Heart right ventricle (tissue), 16 donors: ENCODE measurements at regions not wholly inside any gene's neighbourhood (a gene's known extent, or its start where the extent isn't known, plus 50 kb on each side); places are given as distances from the start of the nearest gene placed in this dataset.
A peak's percentile ranks its signal among the peaks of the same experiment; 100 is the strongest.

Experiments
- ATAC-seq, 8 donors: fragments of 200-7000 bp; cut with Tn5 transposase; one replicate each; pipeline ENCODE4 v1.9.1; 2020; ENCODE audit warnings: mild to moderate bottlenecking in 8 of 8, moderate library complexity in 8 of 8, moderate number of reproducible peaks in 1 of 8
- DNase-seq, 2 donors: peaks; one replicate each; pipeline ENCODE4 v3.0.0-alpha.2; 2020
- H3K27ac ChIP-seq, 10 donors: fragments of 200-600 bp; sonication (generic) in 2 of 10; one replicate each; pipeline versions ENCODE4 v1.5.0 to v1.8.0; 2020 to 2022; ENCODE audit warnings: mild to moderate bottlenecking in 3 of 10
- H3K27me3 ChIP-seq, 7 donors: fragments of 200-600 bp; one replicate each; pipeline ENCODE4 v1.8.0; 2021 to 2022; ENCODE audit warnings: mild to moderate bottlenecking in 2 of 7
- H3K36me3 ChIP-seq, 9 donors: fragments of 200-600 bp; sonication (generic) in 1 of 9; one replicate each; pipeline versions ENCODE4 v1.5.0 to v1.8.0; 2020 to 2022; ENCODE audit warnings: mild to moderate bottlenecking in 2 of 9
- H3K4me1 ChIP-seq, 9 donors: fragments of 200-600 bp; sonication (generic) in 1 of 9; one replicate each; pipeline versions ENCODE4 v1.5.0 to v1.8.0; 2020 to 2022; ENCODE audit warnings: mild to moderate bottlenecking in 4 of 9
- H3K4me3 ChIP-seq, 10 donors: fragments of 200-600 bp; sonication (generic) in 2 of 10; one replicate each; pipeline versions ENCODE4 v1.5.0 to v1.8.0; 2020 to 2022; ENCODE audit warnings: mild to moderate bottlenecking in 7 of 10, moderate library complexity in 2 of 10
- H3K9me3 ChIP-seq, 11 donors: fragments of 200-600 bp in 10 of 11; sonication (generic) in 2 of 11; one replicate each; pipeline versions ENCODE4 v1.5.0 to v1.8.0; 2013 to 2022; ENCODE audit warnings: mild to moderate bottlenecking in 2 of 11, control low read depth in 1 of 11, moderate library complexity in 1 of 11
- CTCF ChIP-seq, 9 donors: fragments of 200-600 bp; sonication (generic) in 2 of 9; IDR thresholded peaks; one replicate each; pipeline versions ENCODE4 v1.5.0 to v1.8.0; 2021 to 2022; ENCODE audit warnings: antibody characterized with exemption in 9 of 9, mild to moderate bottlenecking in 5 of 9, moderate library complexity in 1 of 9
- WGBS, 2 donors: extraction: QIAGEN DNeasy Blood & Tissue Kit; methylation state at CpG; one replicate each; pipeline ENCODE4 v1.1.7; 2013; ENCODE audit warnings: inconsistent platforms in 1 of 2; 5-methylcytosine and 5-hydroxymethylcytosine counted together
- intact Hi-C, 10 donors: fragments of 100-400 bp; cut with DNase I; formaldehyde crosslinking; loops; one replicate each; pipeline versions ENCODE4 v1.11.1 to v1.14.2; 2022
- donor health status: Arrhythmogenic right ventricular cardiomyopathy.
- donor health status: ischemic (EF 13 %, LVEDD 7.1; RV severe dilation, severe dysfunction).
- donor health status: healthy with polysubstance abuse.
- donor health status: DM: no; HTN: yes; CAD: no.
- donor health status: DM: no; HTN: no; CAD: no.
- donor health status: ischemic (EF 25% LVEDD 6.9; RV normal size, moderate dysfunction).
- donor health status: ischemic (EF 25% LVEDD 5.7; RV mildly dilated, moderate dysfunction).
- donor health status: healthy.
- donor health status: DM: yes; HTN: yes; CAD: no.
- donor health status: Ischemic cardiomyopathy.
- donor health status: ischemic (EF 35%, LVEDD 5.7; RV mildly dilated, moderate dysfunction).
- donor health status: nonischemic (EF 11% LVEDD 7.7; RV severe dilation, severe dysfunction).
- donor health status: DM: yes; HTN: yes; CAD: no.
- donor health status: PGD.
- donor health status: ischemic (EF 29% LVEDD 5.4; RV normal size, mild dysfunction).
- donor health status: nonischemic (EF 23%, LVEDD 6.1; RV moderate dilation, normal function).

DNA sequence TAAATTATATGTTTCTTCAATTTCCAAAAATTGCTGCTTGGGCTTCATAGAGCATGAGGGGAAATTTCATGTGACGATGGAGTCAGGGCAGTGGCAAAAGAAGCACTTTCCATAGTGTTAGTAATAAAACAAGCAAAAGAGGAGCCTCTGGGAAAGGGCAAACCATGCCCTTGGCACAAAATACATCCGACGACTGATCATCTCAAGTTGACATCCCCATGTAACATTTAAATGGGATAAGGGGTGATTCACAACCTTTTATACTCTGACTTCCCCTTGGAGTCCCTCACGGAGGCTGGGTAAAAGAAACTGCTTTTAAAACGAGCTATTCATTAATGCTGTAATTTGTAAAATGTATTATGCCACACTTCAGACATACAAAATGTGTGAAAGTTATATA lies 161.4 kb upstream of the DMRT1 start:
- no peak for TF ChIP-seq CTCF (IDR thresholded peaks at IDR 0.05)
- Histone ChIP-seq H3K27ac (peak overlapping the region in 1 of 10 donors; percentile 24), H3K36me3 (peaks cover 0 to 11% (median 0%) of the 10 kb centered on the region in 9 donors), H3K4me3 (no peak overlapping the region), H3K4me1 (peaks cover 0 to 68% (median 44%) of the 10 kb centered on the region in 9 donors), H3K27me3 (no peaks in the 10 kb centered on the region), H3K9me3 (no peaks in the 10 kb centered on the region)
- no peak for DNase-seq
- ATAC-seq: no peak
- intact Hi-C loops: loop anchor here in 1 of 10 donors (1.0 kb wide), 1 partner anchor 8 kb away; no protein-coding TSS in a partner anchor
- WGBS, 2 donors: 72 to 79% methylated on average over 5 of the region's 5 CpGs

- no peak overlapping the region for H3K4me3 ChIP-seq
- 62% methylated on average over 12 of the region's 12 CpGs for WGBS, 2 donors
- DNase-seq (no peak), ATAC-seq (peak in 3 of 8 donors; percentile 19 to 35 (median 34))
- no peak for TF ChIP-seq CTCF (IDR thresholded peaks at IDR 0.05)
- H3K36me3 ChIP-seq: peaks cover 0 to 11% (median 0%) of the 10 kb centered on the region in 9 donors
- no peaks in the 10 kb centered on the region for H3K27me3 ChIP-seq
- H3K27ac ChIP-seq: peak overlapping the region in 6 of 10 donors; percentile 8 to 71 (median 41)
- peaks cover 3 to 70% (median 51%) of the 10 kb centered on the region in 9 donors for H3K4me1 ChIP-seq
- intact Hi-C loops: no loop called here
- no peaks in the 10 kb centered on the region for H3K9me3 ChIP-seq
Measured at GRCh38 chr9:682633-683508, 158.6 kb upstream of the DMRT1 start.

- peaks cover 0 to 11% (median 0%) of the 10 kb centered on the region in 9 donors for H3K36me3 ChIP-seq
- no peak for DNase-seq
- no peaks in the 10 kb centered on the region for H3K27me3 ChIP-seq
- H3K4me1 ChIP-seq: peaks cover 3 to 66% (median 47%) of the 10 kb centered on the region in 9 donors
- WGBS, 2 donors: 59 to 61% methylated on average over 2 of the region's 2 CpGs
- TF ChIP-seq CTCF (IDR thresholded peaks at IDR 0.05): no peak
- no peak overlapping the region for H3K4me3 ChIP-seq
- peak overlapping the region in 8 of 10 donors; percentile 0 to 72 (median 54) for H3K27ac ChIP-seq
- ATAC-seq: no peak
- no peaks in the 10 kb centered on the region for H3K9me3 ChIP-seq
- intact Hi-C loops: no loop called here
Measured at GRCh38 chr9:683509-684021, 157.9 kb upstream of the DMRT1 start.

- peaks cover 0 to 11% (median 0%) of the 10 kb centered on the region in 9 donors for H3K36me3 ChIP-seq
- DNase-seq (no peak), ATAC-seq (no peak)
- intact Hi-C loops: no loop called here
- TF ChIP-seq CTCF (IDR thresholded peaks at IDR 0.05): no peak
- H3K27ac ChIP-seq: peak overlapping the region in 9 of 10 donors; percentile 0 to 72 (median 46)
- peak overlapping the region in 1 of 10 donors; percentile 16 for H3K4me3 ChIP-seq
- peaks cover 3 to 65% (median 47%) of the 10 kb centered on the region in 9 donors for H3K4me1 ChIP-seq
- 43 to 54% methylated on average over 9 of the region's 9 CpGs for WGBS, 2 donors
- no peaks in the 10 kb centered on the region for H3K27me3 ChIP-seq
- no peaks in the 10 kb centered on the region for H3K9me3 ChIP-seq
Measured at GRCh38 chr9:684054-684890, 157.2 kb upstream of the DMRT1 start.
